Brain microvascular endothelial cell (primary cell): ENCODE measurements at regions not wholly inside any gene's neighbourhood (a gene's known extent, or its start where the extent isn't known, plus 50 kb on each side); places are given as distances from the start of the nearest gene placed in this dataset.

ENCODE experiments used
- DNase-seq: peaks from one replicate; pipeline ENCODE4 v3.0.0-alpha.2; 2020
- H3K27ac ChIP-seq: fragments of 250-450 bp; sonication (Bioruptor Pico); 2 replicates; pipeline ENCODE4 v1.5.1; 2020; ENCODE audit warnings: mild to moderate bottlenecking, moderate library complexity
- H3K27me3 ChIP-seq: fragments of 250-450 bp; sonication (Bioruptor Pico); replicated peaks from 2 replicates; pipeline ENCODE4 v1.5.1; 2020; ENCODE audit warnings: mild to moderate bottlenecking
- H3K36me3 ChIP-seq: fragments of 250-450 bp; sonication (Bioruptor Pico); replicated peaks from 2 replicates; pipeline ENCODE4 v1.5.1; 2020; ENCODE audit warnings: mild to moderate bottlenecking
- H3K4me3 ChIP-seq: 2 replicates; pipeline ENCODE4 v1.5.1; 2011; ENCODE audit warnings: low read depth, mild to moderate bottlenecking, control low read depth, low read length, moderate library complexity
- in situ Hi-C: cut with HindIII; loops from 2 replicates; pipeline ENCODE4 v1.10.0; 2017; ENCODE audit warnings: low sequenced_read_pairs, low pct_ligation_motif_present
- TF ChIP-seq, protein P1 (sequence below): IDR thresholded peaks from 2 replicates; pipeline ENCODE4 v1.5.1; 2011; ENCODE audit warnings: low read depth, mild to moderate bottlenecking, moderate library complexity, low read length, control low read depth, inconsistent platforms; ENCODE audit errors: missing control alignments

DNA sequence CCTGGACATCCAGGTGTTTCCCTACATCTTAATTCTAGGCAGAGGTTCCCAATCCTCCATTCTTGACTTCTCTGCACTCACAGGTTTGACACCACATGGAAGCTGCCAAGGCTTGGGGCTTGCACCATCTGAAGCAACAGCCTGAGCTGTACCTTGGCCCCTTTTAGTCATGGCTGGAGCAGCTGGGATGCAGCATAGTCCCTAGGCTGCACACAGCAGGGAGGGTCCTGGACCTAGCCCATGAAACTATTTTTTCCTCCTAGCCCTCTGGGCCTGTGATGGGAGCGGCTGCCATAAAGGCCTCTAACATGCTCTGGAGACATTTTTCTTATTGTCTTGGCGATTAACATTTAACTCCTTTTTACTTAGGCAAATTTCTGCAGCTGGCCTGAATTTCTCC lies 417.2 kb upstream of the FLRT2 start:
- no peaks in the 10 kb centered on the region for H3K27me3 ChIP-seq
- DNase-seq: no peak
- H3K27ac ChIP-seq: no peak overlapping the region
- in situ Hi-C loops: no loop called here
- TF ChIP-seq, protein P1, sequence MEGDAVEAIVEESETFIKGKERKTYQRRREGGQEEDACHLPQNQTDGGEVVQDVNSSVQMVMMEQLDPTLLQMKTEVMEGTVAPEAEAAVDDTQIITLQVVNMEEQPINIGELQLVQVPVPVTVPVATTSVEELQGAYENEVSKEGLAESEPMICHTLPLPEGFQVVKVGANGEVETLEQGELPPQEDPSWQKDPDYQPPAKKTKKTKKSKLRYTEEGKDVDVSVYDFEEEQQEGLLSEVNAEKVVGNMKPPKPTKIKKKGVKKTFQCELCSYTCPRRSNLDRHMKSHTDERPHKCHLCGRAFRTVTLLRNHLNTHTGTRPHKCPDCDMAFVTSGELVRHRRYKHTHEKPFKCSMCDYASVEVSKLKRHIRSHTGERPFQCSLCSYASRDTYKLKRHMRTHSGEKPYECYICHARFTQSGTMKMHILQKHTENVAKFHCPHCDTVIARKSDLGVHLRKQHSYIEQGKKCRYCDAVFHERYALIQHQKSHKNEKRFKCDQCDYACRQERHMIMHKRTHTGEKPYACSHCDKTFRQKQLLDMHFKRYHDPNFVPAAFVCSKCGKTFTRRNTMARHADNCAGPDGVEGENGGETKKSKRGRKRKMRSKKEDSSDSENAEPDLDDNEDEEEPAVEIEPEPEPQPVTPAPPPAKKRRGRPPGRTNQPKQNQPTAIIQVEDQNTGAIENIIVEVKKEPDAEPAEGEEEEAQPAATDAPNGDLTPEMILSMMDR: no peak
- H3K36me3 ChIP-seq: no peaks in the 10 kb centered on the region
- no peak overlapping the region for H3K4me3 ChIP-seq

DNA sequence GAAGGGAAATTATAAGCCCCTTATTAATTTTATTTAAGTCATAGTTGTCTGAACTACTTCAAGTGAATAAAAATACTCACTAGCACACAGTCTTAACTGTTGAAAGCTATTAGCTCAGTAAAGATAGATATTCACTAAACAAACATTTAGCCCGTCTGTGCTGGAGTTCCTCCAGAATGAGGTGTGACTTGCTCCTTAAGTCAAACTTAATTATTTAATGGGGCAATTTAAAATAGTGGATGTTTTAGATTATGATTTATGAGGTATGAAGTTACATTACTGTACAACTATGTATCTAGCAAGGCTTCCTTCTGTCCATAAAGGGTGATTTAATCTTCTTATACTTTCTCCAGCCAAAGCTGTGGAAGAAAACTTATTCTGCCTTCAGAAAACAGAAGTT lies 414.0 kb upstream of the FLRT2 start:
- TF ChIP-seq, protein P1: no peak
- in situ Hi-C loops: no loop called here

DNA sequence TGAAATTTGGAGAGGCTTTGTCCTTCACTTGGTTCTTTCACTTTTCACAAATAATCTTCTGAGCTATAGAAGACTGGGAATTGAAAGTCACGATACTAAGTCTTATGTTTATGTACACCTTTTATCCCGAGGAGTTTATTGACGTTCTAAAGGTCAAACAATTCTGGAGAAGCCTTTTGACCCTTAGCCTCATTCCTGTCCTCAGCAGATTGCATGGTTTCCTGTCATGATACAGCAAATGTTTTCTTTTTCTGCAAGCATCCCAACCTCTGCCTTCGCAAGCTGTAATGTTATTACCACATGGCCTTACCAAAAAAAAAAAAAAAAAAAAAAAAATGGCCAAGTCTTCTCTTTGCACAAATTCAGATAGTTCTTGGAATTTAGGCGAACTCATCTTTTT lies 411.7 kb upstream of the FLRT2 start:
- TF ChIP-seq, protein P1: no peak
- no peaks in the 10 kb centered on the region for H3K27me3 ChIP-seq
- no peak overlapping the region for H3K4me3 ChIP-seq
- no peak for DNase-seq
- no peak overlapping the region for H3K27ac ChIP-seq
- in situ Hi-C loops: no loop called here
- no peaks in the 10 kb centered on the region for H3K36me3 ChIP-seq

More for the DNA sequence above, 414.0 kb upstream of the FLRT2 start:
- Histone ChIP-seq H3K4me3 (no peak overlapping the region), H3K27me3 (no peaks in the 10 kb centered on the region), H3K36me3 (no peaks in the 10 kb centered on the region), H3K27ac (no peak overlapping the region)
- DNase-seq: no peak

DNA sequence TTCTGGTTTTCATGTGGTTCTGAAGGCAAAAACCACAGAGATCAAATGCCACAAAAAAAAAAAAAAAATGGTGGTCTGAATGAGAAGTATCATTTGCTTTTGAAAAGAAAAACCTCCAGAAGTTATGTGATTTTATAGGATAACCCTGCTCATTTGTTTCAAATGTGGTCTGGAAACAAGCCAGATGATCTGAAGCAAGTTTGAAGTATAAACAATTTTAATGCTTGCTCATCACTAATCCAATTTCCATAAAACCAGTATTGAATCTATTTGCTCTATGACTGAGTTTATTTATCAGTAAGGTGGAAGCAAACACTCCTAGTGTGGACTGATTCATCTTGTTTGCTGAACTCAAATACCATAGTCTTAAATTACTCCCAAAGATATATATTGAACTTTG lies 407.3 kb upstream of the FLRT2 start:
- no peak overlapping the region for H3K4me3 ChIP-seq
- TF ChIP-seq, protein P1: no peak
- no peak overlapping the region for H3K27ac ChIP-seq
- peak; percentile 46 for DNase-seq
- H3K36me3 ChIP-seq: no peaks in the 10 kb centered on the region
- in situ Hi-C loops: no loop called here
- H3K27me3 ChIP-seq: no peaks in the 10 kb centered on the region

DNA sequence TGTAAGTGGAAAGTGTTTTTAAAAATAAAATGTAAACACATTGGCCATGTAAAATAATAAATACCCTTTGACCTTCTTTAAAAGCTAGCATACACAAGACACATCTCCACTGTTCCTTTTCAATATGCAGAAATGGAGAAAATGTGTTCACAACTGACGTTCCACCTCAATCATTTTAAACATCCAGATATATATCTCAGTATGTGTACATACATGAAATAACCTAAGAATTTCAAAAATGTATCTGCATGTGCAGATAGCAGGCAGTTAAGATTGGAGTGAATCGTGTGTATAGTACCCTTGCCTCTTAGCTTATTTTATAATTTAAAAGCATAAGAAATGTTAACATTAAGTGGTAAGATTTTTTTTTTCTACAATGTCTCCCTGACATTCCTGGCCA lies 406.2 kb upstream of the FLRT2 start:
- in situ Hi-C loops: no loop called here
- Histone ChIP-seq H3K36me3 (no peaks in the 10 kb centered on the region), H3K27me3 (no peaks in the 10 kb centered on the region), H3K27ac (no peak overlapping the region), H3K4me3 (no peak overlapping the region)
- TF ChIP-seq, protein P1: no peak
- DNase-seq: no peak

DNA sequence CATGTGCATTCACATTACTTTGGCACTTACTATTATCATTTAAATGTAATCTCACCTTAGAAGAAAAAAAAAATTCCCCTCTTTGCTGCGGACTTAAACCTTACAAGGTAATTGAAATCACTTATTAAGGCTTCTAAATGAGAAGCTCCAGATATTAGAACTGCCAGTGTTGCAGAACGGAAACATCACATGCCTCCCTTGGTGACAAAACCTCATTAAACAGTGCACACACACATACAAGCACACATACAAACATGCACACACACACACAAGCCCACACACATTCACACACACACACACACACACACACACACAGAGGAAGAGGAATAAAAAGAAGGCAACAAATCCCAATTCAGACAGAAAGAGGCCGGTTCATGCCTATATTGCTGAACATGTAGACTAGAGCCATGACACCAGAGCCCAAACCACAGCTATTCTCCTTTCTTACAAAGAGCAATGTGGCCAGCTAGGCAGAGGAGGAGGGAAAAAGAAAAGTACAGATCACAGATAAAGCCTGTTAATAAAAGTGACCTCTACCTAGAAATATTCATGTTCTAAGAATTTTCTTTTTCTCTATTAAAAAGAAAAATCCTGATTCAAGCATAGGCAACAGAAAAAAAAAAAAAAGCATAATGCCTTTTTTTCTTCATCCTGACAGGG lies 405.2 kb upstream of the FLRT2 start:
- no peak overlapping the region for H3K27ac ChIP-seq
- no peaks in the 10 kb centered on the region for H3K27me3 ChIP-seq
- no peak overlapping the region for H3K4me3 ChIP-seq
- DNase-seq: peak; percentile 6
- H3K36me3 ChIP-seq: no peaks in the 10 kb centered on the region
- in situ Hi-C loops: no loop called here
- TF ChIP-seq, protein P1: no peak
